IPS-20b (cell line): ENCODE measurements at regions not wholly inside any gene's neighbourhood (a gene's known extent, or its start where the extent isn't known, plus 50 kb on each side); places are given as distances from the start of the nearest gene placed in this dataset.

Source experiments
- H3K27ac ChIP-seq: one replicate; pipeline ENCODE4 v1.5.1; 2013; ENCODE audit warnings: low read length
- H3K27me3 ChIP-seq: 2 replicates; pipeline ENCODE4 v1.6.1; 2013; ENCODE audit warnings: mild to moderate bottlenecking, low read length, inconsistent platforms; ENCODE audit not compliant: insufficient read depth
- H3K36me3 ChIP-seq: 2 replicates; pipeline ENCODE4 v1.6.1; 2013; ENCODE audit warnings: low read depth, mild to moderate bottlenecking, inconsistent platforms, low read length, moderate library complexity; ENCODE audit not compliant: insufficient read depth
- H3K4me1 ChIP-seq: 2 replicates; pipeline ENCODE4 v1.6.1; 2013; ENCODE audit warnings: mild to moderate bottlenecking, control low read depth, inconsistent platforms, low read length, moderate library complexity; ENCODE audit not compliant: insufficient read depth
- H3K4me3 ChIP-seq: 2 replicates; pipeline ENCODE4 v1.5.1; 2013; ENCODE audit warnings: mild to moderate bottlenecking, low read length, inconsistent platforms
- H3K9ac ChIP-seq: 2 replicates; pipeline ENCODE4 v1.6.1; 2013; ENCODE audit warnings: low read depth, mild to moderate bottlenecking, inconsistent platforms, low read length, moderate library complexity
- H3K9me3 ChIP-seq: 2 replicates; pipeline ENCODE4 v1.6.1; 2013; ENCODE audit warnings: mild to moderate bottlenecking, low read depth, low read length, inconsistent platforms; ENCODE audit not compliant: insufficient read depth

DNA sequence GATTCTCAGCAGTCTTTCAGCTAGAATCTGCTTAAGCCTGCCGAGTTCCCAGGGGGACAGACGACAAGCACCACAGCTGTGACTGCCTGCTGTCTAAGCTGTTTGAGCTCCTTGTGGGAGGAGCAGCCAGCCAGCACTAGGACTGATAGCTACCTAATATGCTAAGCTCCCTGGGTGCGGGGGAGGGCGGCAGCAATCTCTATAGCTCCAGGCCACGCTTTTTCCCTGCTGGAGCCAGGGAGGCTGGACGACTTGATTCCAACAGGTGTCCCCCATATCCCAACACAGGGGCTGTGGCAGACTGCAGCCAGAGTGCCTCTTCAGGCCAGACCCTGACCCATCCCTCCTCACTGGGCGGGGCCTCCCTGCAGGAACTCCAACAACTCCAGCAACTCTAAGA, 134.1 kb upstream of the ARPP21 start:
- Histone ChIP-seq H3K9me3 (no peaks in the 10 kb centered on the region), H3K9ac (no peak overlapping the region), H3K27ac (no peak overlapping the region), H3K4me1 (peaks cover 8% of the 10 kb centered on the region), H3K27me3 (no peaks in the 10 kb centered on the region), H3K36me3 (no peaks in the 10 kb centered on the region), H3K4me3 (peak overlapping the region; percentile 7; the same call in 1 of the 2 replicates)

DNA sequence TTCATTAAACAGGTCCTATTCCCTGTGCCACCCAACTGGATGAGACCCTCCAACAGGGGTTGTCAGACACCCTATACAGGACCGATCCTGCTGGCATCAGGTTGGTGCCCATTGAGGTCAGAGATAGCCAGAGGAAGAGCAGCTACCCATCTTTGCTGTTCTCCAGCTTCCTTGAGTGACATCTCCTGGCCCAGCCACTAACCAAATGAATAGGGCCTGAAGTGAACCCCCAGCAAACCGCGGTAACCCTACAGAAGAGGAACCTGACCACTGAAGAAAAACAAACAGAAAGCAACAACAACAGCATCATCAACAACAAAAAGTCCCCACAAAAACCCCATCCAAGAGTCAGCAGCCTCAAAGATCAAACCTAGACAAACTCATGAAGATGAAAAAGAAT, 133.6 kb upstream of the ARPP21 start:
- Histone ChIP-seq H3K27me3 (no peaks in the 10 kb centered on the region), H3K9ac (no peak overlapping the region), H3K27ac (no peak overlapping the region), H3K4me3 (no peak overlapping the region), H3K9me3 (no peaks in the 10 kb centered on the region), H3K4me1 (peaks cover 8% of the 10 kb centered on the region), H3K36me3 (no peaks in the 10 kb centered on the region)

GRCh38 chr3:35519936-35520335, 119.4 kb upstream of the ARPP21 start:
- Histone ChIP-seq H3K4me1 (no peaks in the 10 kb centered on the region), H3K4me3 (no peak overlapping the region), H3K9ac (no peak overlapping the region), H3K9me3 (no peaks in the 10 kb centered on the region), H3K27me3 (no peaks in the 10 kb centered on the region), H3K36me3 (no peaks in the 10 kb centered on the region), H3K27ac (no peak overlapping the region)

DNA sequence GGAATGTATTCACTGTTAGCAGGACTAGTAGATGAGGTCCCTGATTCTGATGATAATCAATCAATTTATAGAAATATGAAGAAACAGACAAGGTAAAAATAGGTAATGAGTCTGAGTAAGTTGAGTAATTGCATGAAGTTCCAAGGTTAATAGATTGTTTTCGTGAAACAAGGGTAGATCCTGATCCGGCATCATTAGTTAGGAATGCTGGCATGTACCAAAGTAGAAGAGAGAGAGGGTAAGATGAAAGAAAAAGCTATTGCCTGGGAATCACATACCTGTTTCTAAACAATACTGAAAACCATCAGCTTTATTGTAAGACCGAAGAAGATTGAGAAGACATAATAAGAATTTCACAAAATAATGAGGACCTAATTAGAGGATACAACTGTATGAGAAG, 118.1 kb upstream of the ARPP21 start:
- Histone ChIP-seq H3K4me1 (no peaks in the 10 kb centered on the region), H3K4me3 (no peak overlapping the region), H3K27ac (no peak overlapping the region), H3K27me3 (no peaks in the 10 kb centered on the region), H3K9ac (no peak overlapping the region), H3K36me3 (no peaks in the 10 kb centered on the region), H3K9me3 (no peaks in the 10 kb centered on the region)

DNA sequence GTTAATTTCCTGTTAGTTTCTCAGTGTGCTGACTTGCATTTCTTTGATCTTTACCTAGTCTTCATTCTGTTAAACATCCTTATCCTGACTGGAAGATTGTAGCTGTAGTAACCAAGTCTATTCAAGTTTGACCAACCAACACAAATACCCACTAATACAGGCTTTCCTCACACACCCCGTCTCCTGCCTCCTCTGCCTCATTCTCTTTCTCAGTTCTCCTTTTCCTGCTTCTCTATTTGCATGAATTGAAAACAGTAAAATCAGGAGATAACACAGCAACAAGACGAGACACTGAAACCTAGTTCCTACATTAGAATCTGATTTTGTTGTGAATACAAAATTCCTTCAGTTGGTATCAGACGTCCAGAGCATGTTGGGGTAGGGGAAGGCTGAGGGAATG, 116.9 kb upstream of the ARPP21 start:
- H3K9me3 ChIP-seq: no peaks in the 10 kb centered on the region
- H3K36me3 ChIP-seq: no peaks in the 10 kb centered on the region
- H3K4me1 ChIP-seq: no peaks in the 10 kb centered on the region
- no peak overlapping the region for H3K27ac ChIP-seq
- H3K4me3 ChIP-seq: no peak overlapping the region
- H3K9ac ChIP-seq: no peak overlapping the region
- H3K27me3 ChIP-seq: no peaks in the 10 kb centered on the region

DNA sequence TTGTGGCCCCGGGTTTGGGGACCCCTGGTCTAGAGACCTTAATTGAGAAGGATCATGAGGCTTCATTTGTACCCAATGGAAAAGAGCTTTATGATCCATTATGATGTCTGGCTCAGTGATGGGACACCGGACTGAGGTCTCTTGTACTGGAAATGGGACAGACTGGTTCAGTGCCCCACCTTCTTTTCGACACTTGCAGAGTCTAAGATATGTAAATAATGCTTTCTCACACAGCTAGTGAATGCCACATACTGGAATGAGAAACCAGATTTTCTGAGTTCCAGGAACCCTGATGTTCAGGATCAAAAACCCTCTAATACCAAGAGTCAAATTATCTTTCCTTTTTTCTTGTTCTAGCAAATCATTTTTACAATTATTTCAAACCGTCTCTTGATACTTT, 116.3 kb upstream of the ARPP21 start:
- Histone ChIP-seq H3K27ac (no peak overlapping the region), H3K9me3 (no peaks in the 10 kb centered on the region), H3K4me1 (no peaks in the 10 kb centered on the region), H3K9ac (no peak overlapping the region), H3K27me3 (no peaks in the 10 kb centered on the region), H3K36me3 (no peaks in the 10 kb centered on the region), H3K4me3 (no peak overlapping the region)

DNA sequence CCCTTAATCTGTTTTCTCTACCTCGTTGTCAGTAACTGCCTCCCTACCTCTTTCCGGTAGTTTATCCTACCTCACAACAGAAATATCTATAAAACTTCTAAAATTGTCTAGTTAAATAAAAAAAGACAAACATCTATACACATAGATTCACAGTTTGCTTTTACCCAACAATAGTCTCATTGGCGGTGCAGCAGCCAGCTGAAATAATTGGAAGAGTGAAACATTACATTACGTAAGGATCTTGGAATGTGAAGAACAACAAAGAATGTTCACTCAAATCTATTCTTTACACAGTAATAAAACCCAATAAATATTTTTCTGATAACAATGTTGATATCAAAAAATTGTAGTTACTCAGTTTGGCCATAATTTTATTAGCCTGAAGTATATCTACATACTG, 115.5 kb upstream of the ARPP21 start:
- Histone ChIP-seq H3K9ac (no peak overlapping the region), H3K4me1 (no peaks in the 10 kb centered on the region), H3K27me3 (no peaks in the 10 kb centered on the region), H3K27ac (no peak overlapping the region), H3K9me3 (no peaks in the 10 kb centered on the region), H3K4me3 (no peak overlapping the region), H3K36me3 (no peaks in the 10 kb centered on the region)

- no peaks in the 10 kb centered on the region for H3K27me3 ChIP-seq
Observed at GRCh38 chr3:35524856-35525255, 114.5 kb upstream of the ARPP21 start.

GRCh38 chr3:35528728-35529127, 110.6 kb upstream of the ARPP21 start:
- Histone ChIP-seq H3K4me1 (no peaks in the 10 kb centered on the region), H3K9ac (no peak overlapping the region), H3K9me3 (no peaks in the 10 kb centered on the region), H3K4me3 (no peak overlapping the region), H3K36me3 (no peaks in the 10 kb centered on the region), H3K27ac (no peak overlapping the region), H3K27me3 (no peaks in the 10 kb centered on the region)

More at GRCh38 chr3:35524856-35525255, 114.5 kb upstream of the ARPP21 start:
- no peaks in the 10 kb centered on the region for H3K9me3 ChIP-seq
- no peak overlapping the region for H3K4me3 ChIP-seq
- no peak overlapping the region for H3K27ac ChIP-seq
- H3K9ac ChIP-seq: no peak overlapping the region
- no peaks in the 10 kb centered on the region for H3K36me3 ChIP-seq
- H3K4me1 ChIP-seq: no peaks in the 10 kb centered on the region

GRCh38 chr3:35529337-35529736, 110.0 kb upstream of the ARPP21 start:
- H3K4me3 ChIP-seq: no peak overlapping the region
- H3K27me3 ChIP-seq: no peaks in the 10 kb centered on the region
- no peaks in the 10 kb centered on the region for H3K9me3 ChIP-seq
- H3K9ac ChIP-seq: no peak overlapping the region
- H3K4me1 ChIP-seq: no peaks in the 10 kb centered on the region
- no peaks in the 10 kb centered on the region for H3K36me3 ChIP-seq
- no peak overlapping the region for H3K27ac ChIP-seq

DNA sequence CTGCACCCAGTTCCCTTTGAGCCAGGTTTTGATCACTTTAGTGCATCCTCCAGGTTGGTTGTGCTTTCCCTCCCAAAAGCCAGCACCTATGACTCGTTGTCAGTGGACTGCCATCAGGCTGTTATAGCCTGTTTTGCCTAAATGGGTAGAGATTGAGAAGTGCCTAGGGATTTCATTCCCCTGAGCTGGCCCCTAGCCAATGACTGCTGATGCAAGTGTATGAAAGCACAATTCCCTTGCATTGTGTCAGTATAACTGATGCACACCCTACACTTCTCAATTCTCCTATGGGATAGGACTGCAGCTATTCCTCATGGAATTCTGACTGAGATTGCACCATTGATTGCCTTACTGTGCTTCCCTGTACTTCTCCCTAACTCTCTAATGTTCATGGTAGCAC, 102.1 kb upstream of the ARPP21 start:
- H3K27ac ChIP-seq: no peak overlapping the region

DNA sequence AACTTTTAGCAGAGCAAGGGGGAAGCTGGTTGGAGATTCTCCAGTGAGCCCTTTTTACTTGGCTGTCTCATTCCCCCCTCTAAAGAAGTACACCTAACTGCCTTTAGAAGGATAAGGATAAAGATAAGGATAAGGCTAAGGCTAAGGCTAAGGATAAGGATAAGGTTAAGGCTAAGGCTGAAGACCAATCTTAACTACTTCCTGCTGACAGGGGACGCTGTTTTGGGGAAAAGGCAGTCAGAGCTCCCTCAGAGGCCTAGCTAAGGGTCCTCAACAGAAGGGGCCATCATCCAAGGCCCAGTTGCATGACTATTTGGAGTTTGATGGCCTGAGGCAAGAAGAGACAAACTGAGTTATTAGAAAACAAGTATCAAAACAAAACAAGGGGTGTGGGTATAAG, 94.3 kb upstream of the ARPP21 start:
- H3K36me3 ChIP-seq: no peaks in the 10 kb centered on the region
- no peaks in the 10 kb centered on the region for H3K9me3 ChIP-seq
- no peak overlapping the region for H3K27ac ChIP-seq
- H3K4me3 ChIP-seq: no peak overlapping the region
- no peaks in the 10 kb centered on the region for H3K4me1 ChIP-seq
- no peaks in the 10 kb centered on the region for H3K27me3 ChIP-seq
- no peak overlapping the region for H3K9ac ChIP-seq

More for the DNA sequence above, 102.1 kb upstream of the ARPP21 start:
- Histone ChIP-seq H3K27me3 (no peaks in the 10 kb centered on the region), H3K4me3 (no peak overlapping the region), H3K9me3 (no peaks in the 10 kb centered on the region), H3K4me1 (no peaks in the 10 kb centered on the region), H3K36me3 (no peaks in the 10 kb centered on the region), H3K9ac (no peak overlapping the region)

- H3K27ac ChIP-seq: no peak overlapping the region
- H3K9me3 ChIP-seq: no peaks in the 10 kb centered on the region
- H3K27me3 ChIP-seq: no peaks in the 10 kb centered on the region
- no peak overlapping the region for H3K4me3 ChIP-seq
- H3K36me3 ChIP-seq: no peaks in the 10 kb centered on the region
- H3K4me1 ChIP-seq: no peaks in the 10 kb centered on the region
- H3K9ac ChIP-seq: no peak overlapping the region
Observed at GRCh38 chr3:35549690-35550089, 89.6 kb upstream of the ARPP21 start.
